Cerebellar cortex (tissue), 1 donor: ENCODE measurements at regions not wholly inside any gene's neighbourhood (a gene's known extent, or its start where the extent isn't known, plus 50 kb on each side); places are given as distances from the start of the nearest gene placed in this dataset.
"Not testable (repeated sequence)": the region's sequence is repeated elsewhere in the genome, so short reads cannot be mapped to it uniquely, and the experiment has no call there.

Experiments used
- DNase-seq: peaks from one replicate; pipeline ENCODE4 v3.0.0-alpha.2; 2015; ENCODE audit warnings: low spot score

DNA sequence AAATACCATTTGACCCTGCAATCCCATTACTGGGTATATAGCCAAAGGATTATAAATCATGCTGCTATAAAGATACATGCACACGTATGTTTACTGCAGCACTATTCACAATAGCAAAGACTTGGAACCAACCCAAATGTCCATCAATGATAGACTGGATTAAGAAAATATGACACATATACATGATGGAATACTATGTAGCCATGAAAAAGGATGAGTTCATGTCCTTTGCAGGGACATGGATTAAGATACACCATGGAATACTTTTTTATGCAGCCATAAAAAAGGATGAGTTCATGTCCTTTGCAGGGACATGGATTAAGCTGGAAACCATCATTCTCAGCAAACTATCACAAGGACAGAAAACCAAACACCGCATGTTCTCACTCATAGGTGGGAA, 226.8 kb upstream of the CTNND2 start:
- not testable (repeated sequence) for DNase-seq

DNA sequence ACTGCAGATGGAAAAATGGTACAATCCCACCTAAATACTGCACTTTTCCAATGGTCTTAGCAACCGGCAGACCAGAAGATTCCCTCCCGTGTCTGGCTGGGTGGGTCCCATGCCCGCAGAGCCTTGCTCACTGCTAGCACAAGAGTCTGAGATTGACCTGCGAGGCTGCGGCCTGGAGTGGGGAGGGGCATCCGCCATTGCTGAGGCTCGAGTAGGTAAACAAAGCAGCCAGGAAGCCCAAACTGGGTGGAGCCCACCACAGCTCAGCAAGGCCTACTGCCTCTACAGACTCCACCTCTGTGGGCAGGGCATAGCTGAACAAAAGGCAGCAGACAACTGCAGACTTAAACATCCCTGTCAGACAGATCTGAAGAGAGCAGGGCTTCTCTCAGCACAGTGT, 221.6 kb upstream of the CTNND2 start:
- no peak for DNase-seq

- no peak for DNase-seq
Observed at GRCh38 chr5:12119657-12120056, 215.4 kb upstream of the CTNND2 start.

DNA sequence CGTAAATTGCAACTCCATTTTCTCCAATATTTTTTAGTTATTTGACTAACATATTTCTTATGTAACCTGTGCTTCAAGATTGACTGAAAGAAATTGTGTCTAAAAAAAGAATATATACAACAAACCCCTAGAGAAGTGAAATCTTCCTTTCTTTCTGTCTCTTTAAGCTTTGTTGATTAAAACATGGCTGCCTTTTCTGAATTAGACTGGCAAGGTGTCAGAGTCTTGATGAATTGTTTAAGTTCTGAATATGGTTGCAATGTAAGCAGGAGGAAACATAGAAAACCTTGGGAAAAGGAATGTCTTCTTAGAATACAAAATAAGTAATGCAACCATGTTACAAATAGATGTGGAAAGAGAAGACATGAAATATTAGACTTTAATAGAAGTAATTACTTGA, 209.8 kb upstream of the CTNND2 start:
- DNase-seq = no peak

DNA sequence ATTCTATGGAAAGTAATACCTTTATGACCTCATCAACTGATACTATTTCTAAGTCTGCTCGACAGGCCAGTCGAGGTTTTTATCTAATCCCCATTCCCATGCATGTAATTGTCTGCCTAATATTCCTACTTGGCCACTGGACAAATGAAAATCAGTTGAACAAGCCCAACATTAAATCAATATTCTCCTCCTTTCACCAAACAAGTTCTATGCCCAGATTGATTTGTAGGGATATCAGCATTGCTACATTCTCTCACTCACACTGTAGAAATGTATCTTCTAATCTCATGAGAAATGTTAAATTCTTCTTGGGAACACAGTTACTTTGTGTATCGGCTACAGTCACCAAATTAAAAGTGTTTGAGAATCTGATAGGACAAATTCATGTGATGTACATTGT, 208.8 kb upstream of the CTNND2 start:
- no peak for DNase-seq

GRCh38 chr5:12111261-12111660, 207.0 kb upstream of the CTNND2 start:
- no peak for DNase-seq

DNA sequence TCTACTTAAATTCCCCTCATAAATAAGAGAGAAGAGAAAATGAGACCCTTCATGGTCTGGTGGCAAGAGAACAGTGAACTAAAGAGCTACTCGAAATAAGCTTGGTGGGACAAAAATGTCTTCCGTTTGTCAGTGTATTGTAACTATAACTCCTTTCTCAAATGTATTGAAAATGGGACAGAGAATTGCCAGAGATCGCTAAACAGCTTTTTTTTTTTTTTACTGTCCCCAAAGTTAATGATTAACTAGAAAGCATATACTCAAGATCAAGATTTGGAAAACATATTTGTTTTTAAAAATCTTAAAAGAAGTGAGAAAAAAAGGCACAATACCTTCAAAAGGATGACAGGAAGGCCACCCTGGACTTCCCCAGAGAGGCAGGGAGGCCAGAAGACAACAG, 206.4 kb upstream of the CTNND2 start:
- no peak for DNase-seq

GRCh38 chr5:12109075-12109688, 204.9 kb upstream of the CTNND2 start:
- DNase-seq = no peak

GRCh38 chr5:12102151-12102550, 197.9 kb upstream of the CTNND2 start:
- DNase-seq = no peak

DNA sequence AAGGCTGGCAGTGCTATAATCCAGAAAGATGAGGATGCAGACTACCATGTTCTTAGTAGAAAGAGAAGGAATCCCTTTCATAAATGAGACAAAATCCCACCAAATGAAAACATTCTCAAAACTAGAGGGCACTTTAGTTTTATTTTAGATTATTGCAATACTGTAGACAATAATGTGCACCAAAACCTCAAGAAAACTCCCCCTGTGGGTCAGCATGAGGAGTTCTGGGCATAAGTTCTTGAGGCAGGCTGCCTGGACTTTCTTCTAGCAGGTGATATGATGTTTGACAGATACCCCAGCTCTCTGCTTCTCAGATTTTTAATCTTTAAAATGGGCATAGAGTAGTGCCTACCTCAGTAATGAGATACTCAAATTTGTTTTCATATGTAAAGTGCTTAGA, 196.3 kb upstream of the CTNND2 start:
- no peak for DNase-seq

- no peak for DNase-seq
Observed at GRCh38 chr5:12099296-12099695, 195.1 kb upstream of the CTNND2 start.

GRCh38 chr5:12095808-12096281, 191.6 kb upstream of the CTNND2 start:
- no peak for DNase-seq

GRCh38 chr5:12093586-12093985, 189.3 kb upstream of the CTNND2 start:
- DNase-seq = no peak

GRCh38 chr5:12080761-12081160, 176.5 kb upstream of the CTNND2 start:
- DNase-seq = no peak

DNA sequence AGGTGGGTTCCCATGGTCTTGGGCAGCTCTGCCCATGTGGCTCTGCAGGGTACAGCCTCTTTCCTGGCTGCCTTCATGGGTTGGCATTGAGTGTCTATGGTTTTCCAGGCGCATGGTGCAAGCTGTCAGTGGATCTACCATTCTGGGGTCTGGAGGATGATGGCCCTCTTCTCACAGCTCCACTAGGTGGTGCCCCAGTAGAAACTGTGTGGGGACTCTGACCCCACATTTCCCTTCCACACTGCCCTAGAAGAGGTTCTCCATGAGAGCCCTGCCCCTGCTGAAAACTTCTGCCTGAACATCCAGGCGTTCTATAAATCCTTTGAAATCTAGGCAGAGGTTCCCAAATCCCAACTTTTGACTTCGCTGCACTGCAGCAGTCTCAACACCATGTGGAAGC, 174.0 kb upstream of the CTNND2 start:
- DNase-seq = not testable (repeated sequence)

DNA sequence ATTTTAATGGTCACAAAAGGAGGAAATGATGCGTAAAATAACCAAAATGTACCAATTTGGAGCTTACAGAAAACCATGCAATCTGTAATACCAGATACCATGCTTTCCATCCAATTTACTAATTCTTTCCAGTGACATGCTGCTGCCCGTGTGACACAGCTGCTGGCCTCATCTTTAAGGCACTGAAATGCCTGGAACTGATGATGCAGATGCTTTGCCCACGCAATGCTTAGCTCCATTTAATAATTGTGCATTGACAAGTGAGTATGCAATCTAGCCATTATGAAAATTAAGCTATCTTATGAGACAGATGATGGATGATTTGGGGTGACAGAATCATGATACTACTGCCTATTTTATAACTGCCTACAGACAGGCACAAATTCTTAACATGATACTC, 169.2 kb upstream of the CTNND2 start:
- no peak for DNase-seq

DNA sequence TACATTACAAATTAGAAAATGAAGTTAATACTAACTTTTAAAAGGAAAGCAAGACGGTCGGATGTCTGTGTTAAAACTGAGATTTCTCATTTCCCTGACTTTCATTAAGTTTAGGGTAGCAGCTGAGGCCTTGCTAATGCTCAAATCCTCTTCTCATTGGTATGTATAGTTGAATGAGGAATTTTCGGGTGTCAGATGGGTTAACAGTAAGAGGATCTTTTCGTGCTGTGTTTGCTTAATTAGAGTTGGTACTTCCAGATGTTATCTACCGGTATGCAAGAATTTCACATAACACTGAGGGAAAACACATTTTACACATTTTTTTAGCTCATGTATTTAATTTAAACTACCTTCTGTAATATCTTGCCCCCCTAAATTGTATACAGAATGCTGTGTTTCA, 168.2 kb upstream of the CTNND2 start:
- DNase-seq = no peak

GRCh38 chr5:12071455-12071854, 167.2 kb upstream of the CTNND2 start:
- DNase-seq = no peak

GRCh38 chr5:12023614-12024241, 119.5 kb upstream of the CTNND2 start:
- peak; percentile 75 for DNase-seq

- DNase-seq = no peak
Observed at GRCh38 chr5:12022444-12022843, 118.2 kb upstream of the CTNND2 start.

DNA sequence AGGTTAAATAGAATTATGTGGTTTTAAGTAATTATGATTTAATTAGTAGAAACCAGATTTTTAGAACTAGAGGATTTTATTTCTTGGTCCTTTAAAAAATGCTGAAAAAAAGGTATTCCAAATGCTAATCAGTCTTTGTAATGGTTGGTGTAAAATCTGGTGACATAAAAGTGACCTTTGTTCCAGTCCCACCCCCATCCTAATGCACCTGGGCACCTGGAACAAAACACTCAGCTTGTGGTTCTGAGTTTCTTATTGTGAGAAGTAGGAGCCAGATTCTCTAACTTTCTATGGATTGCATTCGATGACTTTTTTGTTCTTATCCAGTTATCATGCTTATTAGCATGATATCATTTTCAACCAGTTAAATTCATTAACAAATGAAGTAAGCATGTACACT, 115.1 kb upstream of the CTNND2 start:
- no peak for DNase-seq

DNA sequence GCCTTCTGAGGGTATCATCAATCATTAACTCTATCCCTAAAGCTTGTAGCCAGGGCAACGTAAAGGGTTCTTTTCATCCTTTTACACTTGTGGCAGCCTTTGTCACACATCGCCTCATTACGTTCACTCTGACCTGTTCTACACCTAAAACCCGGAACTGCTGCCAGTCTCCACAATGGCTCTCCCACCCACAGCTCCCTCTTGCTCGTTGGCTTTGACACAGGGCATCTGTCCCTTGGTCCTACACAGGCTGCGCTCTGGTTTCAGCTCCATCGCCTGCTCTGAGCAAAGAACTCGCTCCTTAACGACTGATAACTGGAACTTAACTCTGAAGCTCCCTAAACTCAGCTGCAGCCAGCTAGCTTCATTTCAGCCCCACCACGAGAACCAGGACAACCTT, 112.8 kb upstream of the CTNND2 start:
- DNase-seq = peak; percentile 55

- peak; percentile 82 for DNase-seq
Observed at GRCh38 chr5:12016159-12016746, 112.0 kb upstream of the CTNND2 start.

DNA sequence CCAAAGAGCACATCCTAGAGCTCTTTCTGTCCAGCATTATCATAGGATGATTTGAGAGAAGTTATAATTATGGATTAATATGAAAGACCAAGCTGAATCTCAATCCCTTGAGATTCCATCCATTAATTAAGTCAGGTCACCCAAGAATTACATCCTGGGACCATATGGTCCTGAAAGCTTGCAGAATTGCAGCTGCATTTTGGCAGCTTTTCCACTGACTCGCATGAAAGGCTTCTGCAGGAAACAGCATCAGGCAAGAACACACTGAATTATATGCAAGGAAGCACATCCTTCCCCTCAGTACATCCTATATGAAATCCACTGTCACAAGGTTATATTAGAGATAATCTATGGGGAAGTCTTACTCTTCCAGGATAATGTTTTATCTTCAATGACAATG, 109.1 kb upstream of the CTNND2 start:
- DNase-seq = no peak
